ENCODE measurements at regions not wholly inside any gene's neighbourhood (a gene's known extent, or its start where the extent isn't known, plus 50 kb on each side); places are given as distances from the start of the nearest gene placed in this dataset.
A peak's percentile ranks its signal among the peaks of the same experiment; 100 is the strongest.

- DNase-seq, result peak; percentile 81
- Histone ChIP-seq H3K9ac (ENCODE audit: low read length) (no peak overlapping the region; the same call in 1 of the 2 replicates), H3K4me2 (ENCODE audit: low read length) (peak overlapping the region; percentile 84), H3K27me3 (ENCODE audit: low read length) (no peaks in the 10 kb centered on the region), H3K79me2 (ENCODE audit: low read length) (no peaks in the 10 kb centered on the region), H3F3A (ENCODE audit: low read length, unreplicated experiment) (no peaks in the 10 kb centered on the region), H3K9me3 (ENCODE audit: low read length) (no peaks in the 10 kb centered on the region), H3K9me2 (replicated peaks; ENCODE audit: low read length) (no peaks in the 10 kb centered on the region), H3K4me1 (ENCODE audit: insufficient read depth, low read length) (peaks cover 16% of the 10 kb centered on the region), H2AFZ (ENCODE audit: low read length) (peak overlapping the region; percentile 74), H3K27ac (ENCODE audit: low read length) (0 out of 2 replicates have a peak overlapping the region, but pooled peaks have one; percentile 5), H3K4me3 (ENCODE audit: low read length) (peak overlapping the region; percentile 60), H4K20me1 (ENCODE audit: low read length) (no peaks in the 10 kb centered on the region), H3K36me3 (ENCODE audit: low read depth, low read length) (no peaks in the 10 kb centered on the region)
- BruUV-seq (replicated peaks), result no TSS peak
- peak; percentile 76 for ATAC-seq
- ChIA-PET POLR2A (ENCODE audit: unreplicated experiment) (interaction anchor here (0.6 kb wide), 1 partner anchor 77 kb away, joined by 3 read pairs; no protein-coding TSS in a partner anchor), CTCF (interaction anchor here (0.6 kb wide), 1 partner anchor 70 kb away, joined by 3 read pairs; no protein-coding TSS in a partner anchor)
- intact Hi-C loops (cut with micrococcal nuclease), result loop anchor here (10.0 kb wide), 1 partner anchor 73 kb away; no protein-coding TSS in a partner anchor
- TF ChIP-seq CTCF (conservative IDR thresholded peaks at IDR 0.05; ENCODE audit: low read depth, low read length), result peak; percentile 66
- no peak for TF ChIP-seq EZH2phosphoT487 (IDR thresholded peaks at IDR 0.05; ENCODE audit: borderline replicate concordance, low read length)
These were observed 146.2 kb upstream of the ECI2 start for GRCh38 chr6:4281341-4282293.

- TF ChIP-seq CTCF (conservative IDR thresholded peaks at IDR 0.05; ENCODE audit: low read depth, low read length) (no peak), EZH2phosphoT487 (IDR thresholded peaks at IDR 0.05; ENCODE audit: borderline replicate concordance, low read length) (no peak)
- Histone ChIP-seq H3F3A (ENCODE audit: low read length, unreplicated experiment) (no peaks in the 10 kb centered on the region), H3K27ac (ENCODE audit: low read length) (peak overlapping the region; percentile 26; the same call in 1 of the 2 replicates), H3K9me3 (ENCODE audit: low read length) (no peaks in the 10 kb centered on the region), H3K4me3 (ENCODE audit: low read length) (no peak overlapping the region), H3K9me2 (replicated peaks; ENCODE audit: low read length) (no peaks in the 10 kb centered on the region), H3K4me1 (ENCODE audit: insufficient read depth, low read length) (peaks cover 16% of the 10 kb centered on the region), H3K4me2 (ENCODE audit: low read length) (peak overlapping the region; percentile 84), H2AFZ (ENCODE audit: low read length) (no peak overlapping the region), H3K79me2 (ENCODE audit: low read length) (no peaks in the 10 kb centered on the region), H3K27me3 (ENCODE audit: low read length) (no peaks in the 10 kb centered on the region), H3K9ac (ENCODE audit: low read length) (peak overlapping the region; percentile 6; the same call in 1 of the 2 replicates), H4K20me1 (ENCODE audit: low read length) (no peaks in the 10 kb centered on the region), H3K36me3 (ENCODE audit: low read depth, low read length) (no peaks in the 10 kb centered on the region)
- ATAC-seq (peak; percentile 77), DNase-seq (peak; percentile 88)
- ChIA-PET POLR2A (ENCODE audit: unreplicated experiment) (no interaction called here), CTCF (no interaction called here)
- BruUV-seq (replicated peaks), result no TSS peak
- intact Hi-C loops (cut with micrococcal nuclease), result loop anchor here (10.0 kb wide), 1 partner anchor 74 kb away; no protein-coding TSS in a partner anchor
These were observed 145.3 kb upstream of the ECI2 start for GRCh38 chr6:4280707-4281106.

GRCh38 chr6:4280031-4280430 lies 144.7 kb upstream of the ECI2 start:
- CTCF ChIA-PET, result no interaction called here
- intact Hi-C loops (cut with micrococcal nuclease), result loop anchor here (10.0 kb wide), 1 partner anchor 75 kb away; no protein-coding TSS in a partner anchor

More at GRCh38 chr6:4280031-4280430, 144.7 kb upstream of the ECI2 start:
- Histone ChIP-seq H3K27ac (ENCODE audit: low read length) (no peak overlapping the region), H3K9me3 (ENCODE audit: low read length) (no peaks in the 10 kb centered on the region), H2AFZ (ENCODE audit: low read length) (no peak overlapping the region), H3K9me2 (replicated peaks; ENCODE audit: low read length) (no peaks in the 10 kb centered on the region), H4K20me1 (ENCODE audit: low read length) (no peaks in the 10 kb centered on the region), H3K9ac (ENCODE audit: low read length) (0 out of 2 replicates have a peak overlapping the region, but pooled peaks have one; percentile 6), H3K79me2 (ENCODE audit: low read length) (no peaks in the 10 kb centered on the region), H3K4me2 (ENCODE audit: low read length) (peak overlapping the region; percentile 84; the same call in 1 of the 2 replicates), H3F3A (ENCODE audit: low read length, unreplicated experiment) (no peaks in the 10 kb centered on the region), H3K4me3 (ENCODE audit: low read length) (no peak overlapping the region), H3K36me3 (ENCODE audit: low read depth, low read length) (no peaks in the 10 kb centered on the region), H3K4me1 (ENCODE audit: insufficient read depth, low read length) (peaks cover 16% of the 10 kb centered on the region), H3K27me3 (ENCODE audit: low read length) (no peaks in the 10 kb centered on the region)
- no peak for DNase-seq
- BruUV-seq (replicated peaks), result no TSS peak
- TF ChIP-seq EZH2phosphoT487 (IDR thresholded peaks at IDR 0.05; ENCODE audit: borderline replicate concordance, low read length) (no peak), EZH2 (IDR thresholded peaks at IDR 0.05; ENCODE audit: low read length, unreplicated experiment) (no peak), CTCF (conservative IDR thresholded peaks at IDR 0.05; ENCODE audit: low read depth, low read length) (no peak)
- no peak for ATAC-seq
- POLR2A ChIA-PET (ENCODE audit: unreplicated experiment), result no interaction called here
